ENCODE measurements at regions not wholly inside any gene's neighbourhood (a gene's known extent, or its start where the extent isn't known, plus 50 kb on each side); places are given as distances from the start of the nearest gene placed in this dataset.
A peak's percentile ranks its signal among the peaks of the same experiment; 100 is the strongest.

GRCh38 chr12:115355301-115355700, 671.3 kb upstream of the TBX3 start:
- no peak for DNase-seq

GRCh38 chr12:115354007-115354890, 670.3 kb upstream of the TBX3 start:
- DNase-seq: no peak

- no peak for DNase-seq
Measured at GRCh38 chr12:115353467-115353866, 669.5 kb upstream of the TBX3 start.

- peak; percentile 31 to 57 for DNase-seq
Measured at GRCh38 chr12:115351514-115352077, 667.6 kb upstream of the TBX3 start.

GRCh38 chr12:115349711-115350110, 665.7 kb upstream of the TBX3 start:
- no peak for DNase-seq

GRCh38 chr12:115348301-115348700, 664.3 kb upstream of the TBX3 start:
- DNase-seq: no peak

GRCh38 chr12:115343601-115344000, 659.6 kb upstream of the TBX3 start:
- DNase-seq: no peak

- no peak for DNase-seq
Measured at GRCh38 chr12:115343008-115343407, 659.0 kb upstream of the TBX3 start.

GRCh38 chr12:115341442-115341841, 657.5 kb upstream of the TBX3 start:
- DNase-seq: peak; percentile 43 to 56

GRCh38 chr12:115338566-115339294, 654.8 kb upstream of the TBX3 start:
- no peak for DNase-seq

GRCh38 chr12:115337693-115338543, 653.9 kb upstream of the TBX3 start:
- no peak for DNase-seq

GRCh38 chr12:115336506-115336905, 652.5 kb upstream of the TBX3 start:
- DNase-seq: no peak

- DNase-seq: no peak
Measured at GRCh38 chr12:115335594-115335993, 651.6 kb upstream of the TBX3 start.

- DNase-seq: no peak
Measured at GRCh38 chr12:115335048-115335447, 651.1 kb upstream of the TBX3 start.

- no peak for DNase-seq
Measured at GRCh38 chr12:115332945-115333344, 649.0 kb upstream of the TBX3 start.

GRCh38 chr12:115325858-115326257, 641.9 kb upstream of the TBX3 start:
- DNase-seq: no peak

GRCh38 chr12:115324949-115325593, 641.1 kb upstream of the TBX3 start:
- DNase-seq: peak; percentile 26 to 46

GRCh38 chr12:115323223-115323905, 639.4 kb upstream of the TBX3 start:
- no peak for DNase-seq

GRCh38 chr12:115322275-115322674, 638.3 kb upstream of the TBX3 start:
- no peak for DNase-seq

GRCh38 chr12:115320967-115321366, 637.0 kb upstream of the TBX3 start:
- DNase-seq: no peak

GRCh38 chr12:115320451-115320850, 636.5 kb upstream of the TBX3 start:
- no peak for DNase-seq

Measured in right lung (tissue), 2 donors.